ENCODE measurements at regions not wholly inside any gene's neighbourhood (a gene's known extent, or its start where the extent isn't known, plus 50 kb on each side); places are given as distances from the start of the nearest gene placed in this dataset.

DNA sequence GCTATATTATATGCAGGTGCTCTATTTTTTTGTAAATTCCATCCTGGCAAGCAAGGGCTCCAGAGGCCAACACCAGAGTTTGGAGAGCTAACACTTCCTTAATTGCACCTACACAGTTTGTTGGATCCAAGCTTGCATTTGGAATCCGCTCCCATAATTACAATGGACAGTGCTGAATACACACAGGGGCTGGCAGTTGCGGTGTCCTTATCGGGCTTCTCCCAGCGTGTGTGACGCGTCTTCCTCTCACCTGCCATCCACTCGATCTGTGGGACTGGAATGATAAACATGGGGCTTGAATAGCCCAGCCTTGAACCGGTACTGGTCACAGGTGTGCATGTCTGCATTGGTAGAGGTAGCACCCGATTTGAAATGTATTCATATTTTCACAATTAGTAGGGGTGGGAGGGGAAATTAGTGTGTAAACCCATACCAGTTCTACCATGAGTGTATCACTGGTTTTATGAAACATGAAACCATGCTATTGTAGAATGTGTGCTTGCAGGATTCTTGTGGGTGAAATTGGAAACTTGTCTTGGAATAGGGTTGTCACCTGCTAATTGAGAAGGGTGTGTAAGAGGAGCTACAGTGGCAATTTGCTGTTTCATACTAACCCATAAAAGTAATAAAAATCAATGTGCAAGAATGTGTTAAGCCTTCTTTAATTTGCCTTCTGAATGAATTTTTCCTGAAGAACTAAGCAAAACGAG lies 316.5 kb downstream of the WDR11 start:
- no peak for FAIRE-seq
- ChIA-PET CTCF (no interaction called here), SMC1A (ENCODE audit: uncharacterized antibody, unreplicated experiment) (interaction anchor here (1.2 kb wide), 1 partner anchor 597 kb away, joined by 4 read pairs; no protein-coding TSS in a partner anchor), POLR2A (no interaction called here), RAD21 (ENCODE audit: unreplicated experiment) (no interaction called here)
- Histone ChIP-seq H3K4me3 (no peak overlapping the region), H3K9me3 (replicated peaks; ENCODE audit: control insufficient read depth, insufficient read depth, low read length) (no peaks in the 10 kb centered on the region), H3K79me2 (ENCODE audit: control insufficient read depth, insufficient read depth, low read length) (no peaks in the 10 kb centered on the region), H3K27ac (ENCODE audit: control insufficient read depth, insufficient read depth) (no peak overlapping the region), H4K20me1 (ENCODE audit: control insufficient read depth, insufficient read depth) (no peaks in the 10 kb centered on the region), H3K36me3 (ENCODE audit: control insufficient read depth in 2 of 2, insufficient read depth in 2 of 2, low read length in 1 of 2) (no peaks in the 10 kb centered on the region), H2AFZ (ENCODE audit: control insufficient read depth, low read depth, low read length) (no peak overlapping the region), H3K27me3 (replicated peaks in 1 of 2; ENCODE audit: control insufficient read depth in 2 of 2, insufficient read depth in 2 of 2, low read length in 1 of 2) (no peaks in the 10 kb centered on the region; a peak in 1 of 4 replicates), H3K4me1 (ENCODE audit: control insufficient read depth, insufficient read depth, low read length) (no peaks in the 10 kb centered on the region), H3K9ac (ENCODE audit: control insufficient read depth, insufficient read depth, low read length) (no peak overlapping the region), H3K4me2 (ENCODE audit: control insufficient read depth, insufficient read depth) (no peak overlapping the region)
- in situ Hi-C loops (cut with MboI) (no loop called here), intact Hi-C loops (cut with micrococcal nuclease; ENCODE audit: unreplicated experiment) (no loop called here)
- no peak for ATAC-seq
- no TSS peak for BruUV-seq (replicated peaks)
- WGBS (ENCODE audit: insufficient coverage, insufficient replicate concordance, low lambda C conversion rate, missing lambda C conversion rate), result 36% methylated on average over 10 of the region's 10 CpGs
- no peak for DNase-seq (ENCODE audit: low read depth, low spot score)
- no peak for TF ChIP-seq IKZF2 (IDR thresholded peaks at IDR 0.05)
- TF ChIP-seq SREBF2 (IDR thresholded peaks at IDR 0.05; ENCODE audit: low read length), result no peak
- no peak for TF ChIP-seq IRF4 (IDR thresholded peaks at IDR 0.05; ENCODE audit: low read depth, low read length)
- TF ChIP-seq STAT1 (conservative IDR thresholded peaks at IDR 0.05), result no peak
- TF ChIP-seq CHD2 (IDR thresholded peaks at IDR 0.05; ENCODE audit: borderline replicate concordance, low read depth, low read length), result no peak
- no peak for TF ChIP-seq SUPT20H (IDR thresholded peaks at IDR 0.05; ENCODE audit: borderline replicate concordance, control insufficient read depth, low read depth, low read length)
- no peak for TF ChIP-seq ZNF217 (IDR thresholded peaks at IDR 0.05)
- no peak for TF ChIP-seq NFYB (IDR thresholded peaks at IDR 0.05; ENCODE audit: insufficient read depth, low read depth, low read length)
- TF ChIP-seq, protein P1, sequence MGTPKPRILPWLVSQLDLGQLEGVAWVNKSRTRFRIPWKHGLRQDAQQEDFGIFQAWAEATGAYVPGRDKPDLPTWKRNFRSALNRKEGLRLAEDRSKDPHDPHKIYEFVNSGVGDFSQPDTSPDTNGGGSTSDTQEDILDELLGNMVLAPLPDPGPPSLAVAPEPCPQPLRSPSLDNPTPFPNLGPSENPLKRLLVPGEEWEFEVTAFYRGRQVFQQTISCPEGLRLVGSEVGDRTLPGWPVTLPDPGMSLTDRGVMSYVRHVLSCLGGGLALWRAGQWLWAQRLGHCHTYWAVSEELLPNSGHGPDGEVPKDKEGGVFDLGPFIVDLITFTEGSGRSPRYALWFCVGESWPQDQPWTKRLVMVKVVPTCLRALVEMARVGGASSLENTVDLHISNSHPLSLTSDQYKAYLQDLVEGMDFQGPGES (IDR thresholded peaks at IDR 0.05), result no peak
- no peak for TF ChIP-seq ZNF622 (IDR thresholded peaks at IDR 0.05)
- no peak for TF ChIP-seq HCFC1 (IDR thresholded peaks at IDR 0.05; ENCODE audit: low read length)
- TF ChIP-seq MEF2B (IDR thresholded peaks at IDR 0.05; ENCODE audit: partially characterized antibody, poor library complexity, severe bottlenecking), result no peak
- no peak for TF ChIP-seq NFIC (IDR thresholded peaks at IDR 0.05; ENCODE audit: low read depth, low read length)
- no peak for TF ChIP-seq FOXM1 (IDR thresholded peaks at IDR 0.05; ENCODE audit: low read depth, low read length)
- TF ChIP-seq, protein P2, sequence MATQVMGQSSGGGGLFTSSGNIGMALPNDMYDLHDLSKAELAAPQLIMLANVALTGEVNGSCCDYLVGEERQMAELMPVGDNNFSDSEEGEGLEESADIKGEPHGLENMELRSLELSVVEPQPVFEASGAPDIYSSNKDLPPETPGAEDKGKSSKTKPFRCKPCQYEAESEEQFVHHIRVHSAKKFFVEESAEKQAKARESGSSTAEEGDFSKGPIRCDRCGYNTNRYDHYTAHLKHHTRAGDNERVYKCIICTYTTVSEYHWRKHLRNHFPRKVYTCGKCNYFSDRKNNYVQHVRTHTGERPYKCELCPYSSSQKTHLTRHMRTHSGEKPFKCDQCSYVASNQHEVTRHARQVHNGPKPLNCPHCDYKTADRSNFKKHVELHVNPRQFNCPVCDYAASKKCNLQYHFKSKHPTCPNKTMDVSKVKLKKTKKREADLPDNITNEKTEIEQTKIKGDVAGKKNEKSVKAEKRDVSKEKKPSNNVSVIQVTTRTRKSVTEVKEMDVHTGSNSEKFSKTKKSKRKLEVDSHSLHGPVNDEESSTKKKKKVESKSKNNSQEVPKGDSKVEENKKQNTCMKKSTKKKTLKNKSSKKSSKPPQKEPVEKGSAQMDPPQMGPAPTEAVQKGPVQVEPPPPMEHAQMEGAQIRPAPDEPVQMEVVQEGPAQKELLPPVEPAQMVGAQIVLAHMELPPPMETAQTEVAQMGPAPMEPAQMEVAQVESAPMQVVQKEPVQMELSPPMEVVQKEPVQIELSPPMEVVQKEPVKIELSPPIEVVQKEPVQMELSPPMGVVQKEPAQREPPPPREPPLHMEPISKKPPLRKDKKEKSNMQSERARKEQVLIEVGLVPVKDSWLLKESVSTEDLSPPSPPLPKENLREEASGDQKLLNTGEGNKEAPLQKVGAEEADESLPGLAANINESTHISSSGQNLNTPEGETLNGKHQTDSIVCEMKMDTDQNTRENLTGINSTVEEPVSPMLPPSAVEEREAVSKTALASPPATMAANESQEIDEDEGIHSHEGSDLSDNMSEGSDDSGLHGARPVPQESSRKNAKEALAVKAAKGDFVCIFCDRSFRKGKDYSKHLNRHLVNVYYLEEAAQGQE (IDR thresholded peaks at IDR 0.05; ENCODE audit: low read depth, low read length), result no peak

All from GM12878 (cell line).